Glutamatergic neuron (in vitro differentiated cells): ENCODE measurements at regions not wholly inside any gene's neighbourhood (a gene's known extent, or its start where the extent isn't known, plus 50 kb on each side); places are given as distances from the start of the nearest gene placed in this dataset.

Source experiments
- DNase-seq: peaks from one replicate; pipeline ENCODE4 v3.0.0; 2022
- H3K27ac Mint-ChIP-seq: one replicate; pipeline ENCODE4 v1.8.0; 2020; ENCODE audit warnings: mild to moderate bottlenecking, mixed read lengths, inconsistent platforms; ENCODE audit not compliant: unreplicated experiment
- H3K27me3 Mint-ChIP-seq: one replicate; pipeline ENCODE4 v1.8.0; 2020; ENCODE audit warnings: mild to moderate bottlenecking, moderate library complexity, mixed read lengths, inconsistent platforms; ENCODE audit not compliant: unreplicated experiment
- H3K36me3 Mint-ChIP-seq: one replicate; pipeline ENCODE4 v1.8.0; 2020; ENCODE audit warnings: mild to moderate bottlenecking, mixed read lengths, inconsistent platforms; ENCODE audit not compliant: unreplicated experiment
- H3K4me1 Mint-ChIP-seq: one replicate; pipeline ENCODE4 v1.8.0; 2020; ENCODE audit warnings: mild to moderate bottlenecking, low read depth, mixed read lengths, inconsistent platforms; ENCODE audit not compliant: unreplicated experiment
- H3K4me3 Mint-ChIP-seq: one replicate; pipeline ENCODE4 v1.8.0; 2020; ENCODE audit warnings: mild to moderate bottlenecking, mixed read lengths, inconsistent platforms; ENCODE audit not compliant: unreplicated experiment
- H3K9me3 Mint-ChIP-seq: one replicate; pipeline ENCODE4 v1.8.0; 2020; ENCODE audit warnings: mild to moderate bottlenecking, moderate library complexity, mixed read lengths, inconsistent platforms; ENCODE audit not compliant: unreplicated experiment
- CTCF ChIP-seq: fragments of 200-600 bp; sonication (generic); IDR thresholded peaks from one replicate; pipeline ENCODE4 v1.5.0; 2021; ENCODE audit not compliant: partially characterized antibody, unreplicated experiment

GRCh38 chr21:19547951-19548840 is 1144.6 kb upstream of the TMPRSS15 start:
- Mint-ChIP-seq H3K4me1 (no peaks in the 10 kb centered on the region), H3K27ac (no peak overlapping the region), H3K27me3 (no peaks in the 10 kb centered on the region), H3K4me3 (no peak overlapping the region), H3K9me3 (peaks cover 3% of the 10 kb centered on the region), H3K36me3 (peaks cover 18% of the 10 kb centered on the region)
- no peak for DNase-seq
- no peak for TF ChIP-seq CTCF

- H3K36me3 Mint-ChIP-seq: no peaks in the 10 kb centered on the region
- no peaks in the 10 kb centered on the region for H3K4me1 Mint-ChIP-seq
- DNase-seq: no peak
- no peak for TF ChIP-seq CTCF
- no peak overlapping the region for H3K27ac Mint-ChIP-seq
- peaks cover 1% of the 10 kb centered on the region for H3K9me3 Mint-ChIP-seq
- H3K27me3 Mint-ChIP-seq: no peaks in the 10 kb centered on the region
- H3K4me3 Mint-ChIP-seq: no peak overlapping the region
Measured at GRCh38 chr21:19553919-19554615, 1150.5 kb upstream of the TMPRSS15 start.

- Mint-ChIP-seq H3K36me3 (no peaks in the 10 kb centered on the region), H3K9me3 (peaks cover 1% of the 10 kb centered on the region), H3K4me1 (no peaks in the 10 kb centered on the region), H3K4me3 (no peak overlapping the region), H3K27me3 (no peaks in the 10 kb centered on the region), H3K27ac (no peak overlapping the region)
- DNase-seq: no peak
- TF ChIP-seq CTCF: no peak
Measured at GRCh38 chr21:19557046-19557445, 1153.5 kb upstream of the TMPRSS15 start.

GRCh38 chr21:19557488-19557887 is 1153.9 kb upstream of the TMPRSS15 start:
- no peak for TF ChIP-seq CTCF
- no peak for DNase-seq
- Mint-ChIP-seq H3K4me3 (no peak overlapping the region), H3K9me3 (peaks cover 1% of the 10 kb centered on the region), H3K27me3 (no peaks in the 10 kb centered on the region), H3K36me3 (no peaks in the 10 kb centered on the region), H3K4me1 (no peaks in the 10 kb centered on the region), H3K27ac (no peak overlapping the region)

GRCh38 chr21:19565587-19565986 is 1162.0 kb upstream of the TMPRSS15 start:
- Mint-ChIP-seq H3K27ac (no peak overlapping the region), H3K4me3 (no peak overlapping the region), H3K4me1 (no peaks in the 10 kb centered on the region), H3K27me3 (no peaks in the 10 kb centered on the region), H3K36me3 (no peaks in the 10 kb centered on the region), H3K9me3 (no peaks in the 10 kb centered on the region)
- no peak for TF ChIP-seq CTCF
- DNase-seq: no peak
